ENCODE measurements at regions not wholly inside any gene's neighbourhood (a gene's known extent, or its start where the extent isn't known, plus 50 kb on each side); places are given as distances from the start of the nearest gene placed in this dataset.

DNA sequence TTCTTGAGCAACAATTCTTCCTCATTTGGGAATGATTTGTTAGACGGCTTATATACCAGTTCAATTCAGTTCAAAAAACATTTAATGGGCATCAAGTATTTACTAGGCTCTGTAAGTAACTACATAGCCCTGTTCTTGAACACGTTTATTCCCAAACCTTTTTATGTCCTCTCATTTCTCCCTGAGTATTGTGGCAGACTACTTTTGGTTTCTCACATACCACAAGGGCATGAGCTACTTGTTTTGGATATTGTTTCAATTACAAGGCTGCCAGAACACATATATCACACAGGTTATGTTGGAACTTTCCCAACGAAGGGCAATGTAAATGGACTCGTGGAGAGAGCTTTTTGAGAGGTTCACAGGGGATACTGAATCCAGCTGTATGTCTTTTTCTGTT lies 363.8 kb upstream of the NAALADL2 start:
- Mint-ChIP-seq H3K4me3 (no peak overlapping the region), H3K4me1 (no peaks in the 10 kb centered on the region), H3K27ac (no peak overlapping the region), H3K9me3 (peaks cover 0 to 1% (median 0%) of the 10 kb centered on the region in 7 donors), H3K27me3 (no peaks in the 10 kb centered on the region), H3K36me3 (no peaks in the 10 kb centered on the region)
- ATAC-seq (ENCODE audit: low read depth in 2 of 2) (no peak), DNase-seq (no peak)

- H3K9me3 Mint-ChIP-seq: no peaks in the 10 kb centered on the region
- no peak for ATAC-seq (ENCODE audit: low read depth in 2 of 2)
- H3K27me3 Mint-ChIP-seq: no peaks in the 10 kb centered on the region
- no peak for DNase-seq
- no peak overlapping the region for H3K27ac Mint-ChIP-seq
- H3K4me3 Mint-ChIP-seq: no peak overlapping the region
- no peaks in the 10 kb centered on the region for H3K4me1 Mint-ChIP-seq
- no peaks in the 10 kb centered on the region for H3K36me3 Mint-ChIP-seq
These were observed 363.2 kb upstream of the NAALADL2 start for GRCh38 chr3:174495928-174496327.

DNA sequence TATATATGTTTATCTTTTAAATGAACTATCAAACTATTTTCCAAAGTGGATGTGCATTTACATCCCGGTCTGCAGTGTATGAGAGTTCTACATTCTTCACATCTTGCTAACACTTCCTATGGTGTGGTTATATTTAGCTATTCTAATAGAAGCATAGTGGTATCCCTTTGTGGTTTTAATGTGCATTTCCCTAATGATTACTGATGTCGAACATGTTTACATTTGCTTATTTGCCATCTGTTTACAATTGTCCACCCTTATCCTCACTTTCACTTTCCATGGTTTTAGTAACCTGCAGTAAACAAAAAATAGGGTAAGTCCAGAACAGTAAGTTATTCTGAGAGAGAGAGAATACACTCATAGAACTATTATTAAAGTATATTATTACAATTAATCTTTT lies 360.5 kb upstream of the NAALADL2 start:
- H3K27ac Mint-ChIP-seq: no peak overlapping the region
- no peak overlapping the region for H3K4me3 Mint-ChIP-seq
- no peaks in the 10 kb centered on the region for H3K27me3 Mint-ChIP-seq
- no peaks in the 10 kb centered on the region for H3K4me1 Mint-ChIP-seq
- ATAC-seq (ENCODE audit: low read depth in 2 of 2) (no peak), DNase-seq (no peak)
- H3K36me3 Mint-ChIP-seq: no peaks in the 10 kb centered on the region
- no peaks in the 10 kb centered on the region for H3K9me3 Mint-ChIP-seq

- Mint-ChIP-seq H3K9me3 (no peaks in the 10 kb centered on the region), H3K4me1 (no peaks in the 10 kb centered on the region), H3K27ac (no peak overlapping the region), H3K36me3 (no peaks in the 10 kb centered on the region), H3K27me3 (no peaks in the 10 kb centered on the region), H3K4me3 (no peak overlapping the region)
- ATAC-seq (ENCODE audit: low read depth in 2 of 2) (no peak), DNase-seq (no peak)
These were observed 353.9 kb upstream of the NAALADL2 start for GRCh38 chr3:174505266-174505665.

GRCh38 chr3:174524203-174524602 lies 334.9 kb upstream of the NAALADL2 start:
- ATAC-seq (ENCODE audit: low read depth in 2 of 2): no peak
- peaks cover 0 to 3% (median 0%) of the 10 kb centered on the region in 7 donors for H3K9me3 Mint-ChIP-seq
- no peaks in the 10 kb centered on the region for H3K36me3 Mint-ChIP-seq
- no peaks in the 10 kb centered on the region for H3K4me1 Mint-ChIP-seq
- H3K27me3 Mint-ChIP-seq: no peaks in the 10 kb centered on the region
- no peak for DNase-seq
- no peak overlapping the region for H3K4me3 Mint-ChIP-seq
- H3K27ac Mint-ChIP-seq: peak overlapping the region in 1 of 6 donors; percentile 70

- Mint-ChIP-seq H3K4me3 (no peak overlapping the region), H3K36me3 (no peaks in the 10 kb centered on the region), H3K4me1 (no peaks in the 10 kb centered on the region), H3K27me3 (no peaks in the 10 kb centered on the region), H3K27ac (no peak overlapping the region), H3K9me3 (peaks cover 0 to 1% (median 0%) of the 10 kb centered on the region in 7 donors)
- no peak for DNase-seq
- ATAC-seq (ENCODE audit: low read depth in 2 of 2): no peak
These were observed 329.8 kb upstream of the NAALADL2 start for GRCh38 chr3:174529298-174529697.

- Mint-ChIP-seq H3K4me3 (peak overlapping the region in 1 of 8 donors; percentile 18), H3K27me3 (no peaks in the 10 kb centered on the region)
These were observed 327.7 kb upstream of the NAALADL2 start for GRCh38 chr3:174531262-174531982.

DNA sequence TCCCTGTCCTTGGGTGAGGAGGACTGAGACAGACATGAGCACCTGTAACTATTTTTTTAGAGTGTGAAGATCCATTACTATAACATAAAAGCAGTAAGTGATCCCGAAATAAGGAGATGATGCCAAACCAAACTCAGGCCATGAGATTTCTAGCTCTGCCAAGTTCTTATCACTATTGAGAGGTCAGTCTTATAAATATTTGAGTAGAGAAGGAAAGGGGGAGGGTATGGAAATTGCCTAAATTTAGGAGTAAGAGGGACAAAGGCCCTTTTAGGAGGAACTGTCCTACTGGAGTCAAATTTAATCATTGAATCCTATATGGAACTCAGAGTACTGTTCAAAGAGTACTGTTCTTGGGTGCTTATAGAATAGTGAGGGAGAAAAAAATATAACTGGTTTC lies 326.9 kb upstream of the NAALADL2 start:
- Mint-ChIP-seq H3K27me3 (no peaks in the 10 kb centered on the region), H3K9me3 (peaks cover 0 to 1% (median 0%) of the 10 kb centered on the region in 7 donors), H3K4me1 (no peaks in the 10 kb centered on the region), H3K27ac (no peak overlapping the region), H3K4me3 (no peak overlapping the region), H3K36me3 (no peaks in the 10 kb centered on the region)
- no peak for DNase-seq
- ATAC-seq (ENCODE audit: low read depth in 2 of 2): no peak

More at GRCh38 chr3:174531262-174531982, 327.7 kb upstream of the NAALADL2 start:
- ATAC-seq (ENCODE audit: low read depth in 2 of 2) (no peak), DNase-seq (no peak)
- Mint-ChIP-seq H3K9me3 (peaks cover 0 to 1% (median 0%) of the 10 kb centered on the region in 7 donors), H3K4me1 (no peaks in the 10 kb centered on the region), H3K27ac (no peak overlapping the region), H3K36me3 (no peaks in the 10 kb centered on the region)

- DNase-seq: no peak
- no peak overlapping the region for H3K27ac Mint-ChIP-seq
These were observed 326.4 kb upstream of the NAALADL2 start for GRCh38 chr3:174532776-174533175.

GRCh38 chr3:174533286-174533685 lies 325.8 kb upstream of the NAALADL2 start:
- ATAC-seq (ENCODE audit: low read depth in 2 of 2): no peak
- no peak overlapping the region for H3K4me3 Mint-ChIP-seq
- no peak overlapping the region for H3K27ac Mint-ChIP-seq
- H3K9me3 Mint-ChIP-seq: peaks cover 0 to 1% (median 0%) of the 10 kb centered on the region in 7 donors
- DNase-seq: no peak
- H3K4me1 Mint-ChIP-seq: no peaks in the 10 kb centered on the region
- no peaks in the 10 kb centered on the region for H3K27me3 Mint-ChIP-seq
- H3K36me3 Mint-ChIP-seq: no peaks in the 10 kb centered on the region

More at GRCh38 chr3:174532776-174533175, 326.4 kb upstream of the NAALADL2 start:
- H3K4me1 Mint-ChIP-seq: no peaks in the 10 kb centered on the region
- ATAC-seq (ENCODE audit: low read depth in 2 of 2): no peak
- peaks cover 0 to 1% (median 0%) of the 10 kb centered on the region in 7 donors for H3K9me3 Mint-ChIP-seq
- H3K36me3 Mint-ChIP-seq: no peaks in the 10 kb centered on the region
- no peak overlapping the region for H3K4me3 Mint-ChIP-seq
- no peaks in the 10 kb centered on the region for H3K27me3 Mint-ChIP-seq

GRCh38 chr3:174536319-174536718 lies 322.8 kb upstream of the NAALADL2 start:
- no peak for DNase-seq
- ATAC-seq (ENCODE audit: low read depth in 2 of 2): no peak
- H3K27me3 Mint-ChIP-seq: no peaks in the 10 kb centered on the region
- peaks cover 0 to 1% (median 0%) of the 10 kb centered on the region in 7 donors for H3K9me3 Mint-ChIP-seq
- H3K27ac Mint-ChIP-seq: no peak overlapping the region
- H3K4me3 Mint-ChIP-seq: no peak overlapping the region
- no peaks in the 10 kb centered on the region for H3K4me1 Mint-ChIP-seq
- no peaks in the 10 kb centered on the region for H3K36me3 Mint-ChIP-seq

DNA sequence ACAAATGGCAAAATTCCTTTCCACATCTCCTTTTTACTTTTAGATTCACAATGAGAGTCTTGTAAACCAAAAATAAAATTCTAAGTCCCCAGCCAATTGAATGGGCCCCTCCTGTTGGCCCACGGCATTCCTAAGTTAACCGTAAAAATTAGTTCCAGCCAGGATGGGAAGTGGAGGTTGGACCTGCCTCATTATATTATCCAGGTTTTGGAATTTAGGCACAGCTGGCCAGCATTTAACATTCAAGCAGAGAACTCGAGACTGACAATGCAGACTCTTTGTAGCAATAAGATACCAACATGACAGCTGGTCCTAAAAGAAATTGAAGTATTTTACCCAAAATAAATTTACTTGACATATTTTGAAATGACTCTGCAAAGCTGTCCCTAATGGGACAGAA lies 321.0 kb upstream of the NAALADL2 start:
- Mint-ChIP-seq H3K36me3 (no peaks in the 10 kb centered on the region), H3K4me3 (no peak overlapping the region), H3K9me3 (no peaks in the 10 kb centered on the region), H3K4me1 (no peaks in the 10 kb centered on the region), H3K27ac (no peak overlapping the region), H3K27me3 (no peaks in the 10 kb centered on the region)
- no peak for DNase-seq
- no peak for ATAC-seq (ENCODE audit: low read depth in 2 of 2)

- ATAC-seq (ENCODE audit: low read depth in 2 of 2) (no peak), DNase-seq (no peak)
- Mint-ChIP-seq H3K27ac (no peak overlapping the region), H3K9me3 (no peaks in the 10 kb centered on the region), H3K4me1 (no peaks in the 10 kb centered on the region), H3K27me3 (no peaks in the 10 kb centered on the region), H3K4me3 (no peak overlapping the region), H3K36me3 (no peaks in the 10 kb centered on the region)
These were observed 318.8 kb upstream of the NAALADL2 start for GRCh38 chr3:174540116-174540908.

DNA sequence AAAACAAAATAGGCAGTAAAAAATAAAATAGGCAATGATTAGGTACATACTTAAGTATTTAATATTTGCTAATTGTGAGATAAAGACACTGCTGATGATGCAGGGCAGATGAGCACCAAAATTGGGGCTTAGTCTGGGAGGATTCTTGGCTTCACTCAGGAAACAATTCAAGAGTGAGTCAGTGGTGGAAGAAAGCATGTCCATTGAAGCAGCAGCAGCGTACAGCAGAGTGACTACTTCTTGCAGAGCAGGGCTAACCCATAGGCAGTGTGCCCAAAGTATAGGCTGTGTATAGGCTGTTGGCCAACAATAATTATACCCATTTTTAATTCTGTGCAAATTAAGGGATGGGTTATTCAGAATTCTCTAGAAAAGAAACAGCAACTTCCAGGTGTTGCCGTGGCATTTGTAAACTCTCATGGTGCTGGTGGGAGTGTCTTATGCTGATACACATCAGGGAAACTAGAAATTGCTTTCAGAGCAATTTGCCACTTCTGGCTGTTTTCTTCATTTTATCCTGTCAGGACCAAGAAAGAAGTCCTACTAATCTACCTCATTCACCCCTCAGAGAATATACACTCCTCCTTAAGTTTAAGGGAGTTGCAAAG lies 317.3 kb upstream of the NAALADL2 start:
- H3K4me1 Mint-ChIP-seq: no peaks in the 10 kb centered on the region
- ATAC-seq (ENCODE audit: low read depth in 2 of 2): no peak
- H3K9me3 Mint-ChIP-seq: no peaks in the 10 kb centered on the region
- H3K27me3 Mint-ChIP-seq: no peaks in the 10 kb centered on the region
- no peak overlapping the region for H3K27ac Mint-ChIP-seq
- no peak overlapping the region for H3K4me3 Mint-ChIP-seq
- no peak for DNase-seq
- H3K36me3 Mint-ChIP-seq: no peaks in the 10 kb centered on the region
